Large intestine (tissue), 3 donors: ENCODE measurements at regions not wholly inside any gene's neighbourhood (a gene's known extent, or its start where the extent isn't known, plus 50 kb on each side); places are given as distances from the start of the nearest gene placed in this dataset.

Experiments
- DNase-seq, 2 donors: peaks; one replicate each; pipeline versions ENCODE4 v3.0.0 to v3.0.0-alpha.2; 2013
- H3K27ac ChIP-seq: one replicate; pipeline ENCODE4 v1.5.1; 2013; ENCODE audit warnings: low read length
- H3K27me3 ChIP-seq: 2 replicates; pipeline ENCODE4 v1.6.1; 2013; ENCODE audit warnings: low read length; ENCODE audit not compliant: control insufficient read depth, insufficient read depth
- H3K36me3 ChIP-seq: 2 replicates; pipeline ENCODE4 v1.6.1; 2013; ENCODE audit warnings: low read length; ENCODE audit not compliant: control insufficient read depth, insufficient read depth
- H3K4me1 ChIP-seq: one replicate; pipeline ENCODE4 v1.6.1; 2013; ENCODE audit warnings: low read length; ENCODE audit not compliant: control insufficient read depth, insufficient read depth
- H3K4me3 ChIP-seq: one replicate; pipeline ENCODE4 v1.5.1; 2013; ENCODE audit warnings: low read length
- H3K9me3 ChIP-seq: one replicate; pipeline ENCODE4 v1.6.1; 2013; ENCODE audit warnings: mild to moderate bottlenecking, low read depth, low read length, moderate library complexity; ENCODE audit not compliant: control insufficient read depth
- WGBS: methylation state at CpG from one replicate; pipeline ENCODE4 v1.1.5; 2013; ENCODE audit warnings: low lambda C conversion rate; ENCODE audit not compliant: insufficient coverage; 5-methylcytosine and 5-hydroxymethylcytosine counted together

- no peak overlapping the region for H3K4me3 ChIP-seq
- no peak overlapping the region for H3K27ac ChIP-seq
- H3K27me3 ChIP-seq: no peaks in the 10 kb centered on the region
- H3K36me3 ChIP-seq: no peaks in the 10 kb centered on the region
- H3K9me3 ChIP-seq: no peaks in the 10 kb centered on the region
- no peaks in the 10 kb centered on the region for H3K4me1 ChIP-seq
- WGBS: 83% methylated on average over 1 of the region's 2 CpGs
- DNase-seq: no peak
Measured at GRCh38 chr2:12243381-12243780, 473.4 kb upstream of the TRIB2 start.

- Histone ChIP-seq H3K27me3 (no peaks in the 10 kb centered on the region), H3K4me3 (no peak overlapping the region), H3K27ac (no peak overlapping the region), H3K9me3 (no peaks in the 10 kb centered on the region), H3K36me3 (no peaks in the 10 kb centered on the region), H3K4me1 (no peaks in the 10 kb centered on the region)
- WGBS: no CpG with 5 or more reads among the region's 3 CpGs
- no peak for DNase-seq
Measured at GRCh38 chr2:12244070-12244469, 472.7 kb upstream of the TRIB2 start.

GRCh38 chr2:12251121-12251520 lies 465.6 kb upstream of the TRIB2 start:
- DNase-seq: no peak
- Histone ChIP-seq H3K9me3 (no peaks in the 10 kb centered on the region), H3K27ac (no peak overlapping the region), H3K27me3 (no peaks in the 10 kb centered on the region), H3K4me1 (no peaks in the 10 kb centered on the region), H3K4me3 (no peak overlapping the region), H3K36me3 (no peaks in the 10 kb centered on the region)
- WGBS: no CpG with 5 or more reads among the region's 2 CpGs

GRCh38 chr2:12251749-12252148 lies 465.0 kb upstream of the TRIB2 start:
- H3K27ac ChIP-seq: no peak overlapping the region
- H3K36me3 ChIP-seq: no peaks in the 10 kb centered on the region
- no peaks in the 10 kb centered on the region for H3K27me3 ChIP-seq
- DNase-seq: no peak
- H3K4me1 ChIP-seq: no peaks in the 10 kb centered on the region
- H3K9me3 ChIP-seq: no peaks in the 10 kb centered on the region
- no peak overlapping the region for H3K4me3 ChIP-seq

GRCh38 chr2:12253167-12253778 lies 463.5 kb upstream of the TRIB2 start:
- Histone ChIP-seq H3K4me3 (no peak overlapping the region), H3K4me1 (no peaks in the 10 kb centered on the region), H3K27ac (no peak overlapping the region), H3K27me3 (no peaks in the 10 kb centered on the region), H3K9me3 (no peaks in the 10 kb centered on the region), H3K36me3 (no peaks in the 10 kb centered on the region)
- DNase-seq: no peak
- WGBS: no CpG with 5 or more reads among the region's 2 CpGs

- DNase-seq: no peak
Measured at GRCh38 chr2:12254280-12254860, 462.4 kb upstream of the TRIB2 start.

GRCh38 chr2:12256206-12256605 lies 460.5 kb upstream of the TRIB2 start:
- 92% methylated on average over 2 of the region's 2 CpGs for WGBS
- no peak overlapping the region for H3K27ac ChIP-seq
- H3K4me3 ChIP-seq: no peak overlapping the region
- no peaks in the 10 kb centered on the region for H3K27me3 ChIP-seq
- H3K9me3 ChIP-seq: no peaks in the 10 kb centered on the region
- DNase-seq: no peak
- no peaks in the 10 kb centered on the region for H3K4me1 ChIP-seq
- H3K36me3 ChIP-seq: no peaks in the 10 kb centered on the region

More at GRCh38 chr2:12254280-12254860, 462.4 kb upstream of the TRIB2 start:
- Histone ChIP-seq H3K9me3 (no peaks in the 10 kb centered on the region), H3K36me3 (no peaks in the 10 kb centered on the region), H3K27me3 (no peaks in the 10 kb centered on the region), H3K4me1 (no peaks in the 10 kb centered on the region), H3K27ac (no peak overlapping the region), H3K4me3 (no peak overlapping the region)
- WGBS: 72% methylated on average over 3 of the region's 6 CpGs

- DNase-seq: no peak
- Histone ChIP-seq H3K9me3 (no peaks in the 10 kb centered on the region), H3K36me3 (no peaks in the 10 kb centered on the region), H3K27ac (no peak overlapping the region), H3K4me1 (no peaks in the 10 kb centered on the region), H3K4me3 (no peak overlapping the region), H3K27me3 (no peaks in the 10 kb centered on the region)
- 94% methylated on average over 3 of the region's 3 CpGs for WGBS
Measured at GRCh38 chr2:12257476-12257875, 459.3 kb upstream of the TRIB2 start.

- 78% methylated on average over 1 of the region's 3 CpGs for WGBS
- Histone ChIP-seq H3K27ac (no peak overlapping the region), H3K9me3 (no peaks in the 10 kb centered on the region), H3K4me3 (no peak overlapping the region), H3K4me1 (no peaks in the 10 kb centered on the region), H3K27me3 (no peaks in the 10 kb centered on the region), H3K36me3 (no peaks in the 10 kb centered on the region)
- DNase-seq: no peak
Measured at GRCh38 chr2:12259493-12259892, 457.2 kb upstream of the TRIB2 start.

GRCh38 chr2:12261986-12262680 lies 454.6 kb upstream of the TRIB2 start:
- Histone ChIP-seq H3K4me3 (no peak overlapping the region), H3K36me3 (no peaks in the 10 kb centered on the region), H3K9me3 (no peaks in the 10 kb centered on the region), H3K4me1 (no peaks in the 10 kb centered on the region), H3K27ac (no peak overlapping the region), H3K27me3 (no peaks in the 10 kb centered on the region)
- DNase-seq: no peak
- WGBS: 83% methylated on average over 1 of the region's 3 CpGs
